ENCODE measurements at regions not wholly inside any gene's neighbourhood (a gene's known extent, or its start where the extent isn't known, plus 50 kb on each side); places are given as distances from the start of the nearest gene placed in this dataset.

DNA sequence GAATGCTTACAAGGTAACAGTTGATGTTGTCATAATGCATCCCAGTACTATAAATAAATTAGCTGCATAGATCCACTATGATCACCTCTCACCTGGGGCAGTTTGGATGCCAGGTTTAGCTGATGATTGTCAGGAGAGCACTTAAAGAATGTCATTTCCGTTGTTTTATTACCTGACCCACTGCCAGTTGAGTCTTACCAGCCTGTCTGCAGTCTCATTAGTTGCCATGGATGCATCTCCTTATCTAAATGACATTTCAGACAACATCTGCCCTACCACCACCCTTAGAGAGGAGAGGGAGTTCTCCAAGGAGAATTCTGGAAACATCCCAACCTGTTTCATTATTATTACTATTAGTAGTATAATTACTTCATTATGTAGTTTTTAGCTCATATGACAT is 339.1 kb upstream of the API5 start:
- Histone ChIP-seq H3K27me3 (ENCODE audit: insufficient read depth, poor library complexity, severe bottlenecking) (no peaks in the 10 kb centered on the region), H3K36me3 (ENCODE audit: low read depth) (no peaks in the 10 kb centered on the region), H3K9me3 (ENCODE audit: severe bottlenecking) (no peaks in the 10 kb centered on the region), H3K27ac (ENCODE audit: poor library complexity, severe bottlenecking) (no peak overlapping the region), H3K4me1 (ENCODE audit: insufficient read depth, poor library complexity, severe bottlenecking) (no peaks in the 10 kb centered on the region), H3K4me3 (ENCODE audit: severe bottlenecking) (no peak overlapping the region)
- TF ChIP-seq, protein P1, sequence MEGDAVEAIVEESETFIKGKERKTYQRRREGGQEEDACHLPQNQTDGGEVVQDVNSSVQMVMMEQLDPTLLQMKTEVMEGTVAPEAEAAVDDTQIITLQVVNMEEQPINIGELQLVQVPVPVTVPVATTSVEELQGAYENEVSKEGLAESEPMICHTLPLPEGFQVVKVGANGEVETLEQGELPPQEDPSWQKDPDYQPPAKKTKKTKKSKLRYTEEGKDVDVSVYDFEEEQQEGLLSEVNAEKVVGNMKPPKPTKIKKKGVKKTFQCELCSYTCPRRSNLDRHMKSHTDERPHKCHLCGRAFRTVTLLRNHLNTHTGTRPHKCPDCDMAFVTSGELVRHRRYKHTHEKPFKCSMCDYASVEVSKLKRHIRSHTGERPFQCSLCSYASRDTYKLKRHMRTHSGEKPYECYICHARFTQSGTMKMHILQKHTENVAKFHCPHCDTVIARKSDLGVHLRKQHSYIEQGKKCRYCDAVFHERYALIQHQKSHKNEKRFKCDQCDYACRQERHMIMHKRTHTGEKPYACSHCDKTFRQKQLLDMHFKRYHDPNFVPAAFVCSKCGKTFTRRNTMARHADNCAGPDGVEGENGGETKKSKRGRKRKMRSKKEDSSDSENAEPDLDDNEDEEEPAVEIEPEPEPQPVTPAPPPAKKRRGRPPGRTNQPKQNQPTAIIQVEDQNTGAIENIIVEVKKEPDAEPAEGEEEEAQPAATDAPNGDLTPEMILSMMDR (IDR thresholded peaks at IDR 0.05; ENCODE audit: poor library complexity, severe bottlenecking) = no peak
- ATAC-seq (ENCODE audit: low read depth) (no peak), DNase-seq (ENCODE audit: low spot score) (no peak)

DNA sequence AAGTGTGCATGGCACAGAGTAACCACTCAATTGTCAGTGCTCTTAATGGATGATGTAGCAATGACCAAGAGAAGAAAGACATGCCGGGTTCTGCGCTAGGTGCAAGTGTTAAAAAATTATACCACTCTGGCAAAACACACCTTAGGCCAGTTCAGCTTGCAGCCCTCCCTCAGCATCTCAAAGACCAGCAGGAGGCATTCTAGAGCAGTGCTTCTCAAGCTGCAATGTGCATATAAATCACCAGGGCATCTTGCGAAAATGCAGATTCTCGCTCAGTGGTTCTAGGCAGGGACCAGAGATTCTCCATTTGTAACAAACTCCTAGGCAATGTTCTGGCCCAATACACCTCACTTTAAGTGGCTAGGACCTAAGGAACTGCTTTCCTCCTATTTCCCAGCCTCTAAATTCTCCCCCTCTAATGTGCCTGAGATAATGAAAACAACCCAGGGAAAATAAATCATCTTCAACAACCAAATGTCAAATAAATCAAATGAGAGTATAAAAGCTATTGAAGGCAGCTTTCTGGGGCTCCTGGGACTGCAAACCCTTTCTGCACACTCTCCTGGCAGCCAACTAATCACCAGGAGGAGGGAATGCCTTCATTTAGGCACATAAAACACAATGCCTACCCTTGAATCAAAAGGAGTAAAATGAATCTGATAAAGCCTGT is 337.2 kb upstream of the API5 start:
- Histone ChIP-seq H3K4me1 (ENCODE audit: insufficient read depth, poor library complexity, severe bottlenecking) (no peaks in the 10 kb centered on the region), H3K9me3 (ENCODE audit: severe bottlenecking) (no peaks in the 10 kb centered on the region), H3K36me3 (ENCODE audit: low read depth) (no peaks in the 10 kb centered on the region), H3K4me3 (ENCODE audit: severe bottlenecking) (no peak overlapping the region), H3K27me3 (ENCODE audit: insufficient read depth, poor library complexity, severe bottlenecking) (no peaks in the 10 kb centered on the region), H3K27ac (ENCODE audit: poor library complexity, severe bottlenecking) (no peak overlapping the region)
- DNase-seq (ENCODE audit: low spot score) (no peak), ATAC-seq (ENCODE audit: low read depth) (no peak)
- TF ChIP-seq, protein P1 (IDR thresholded peaks at IDR 0.05; ENCODE audit: poor library complexity, severe bottlenecking) = no peak

DNA sequence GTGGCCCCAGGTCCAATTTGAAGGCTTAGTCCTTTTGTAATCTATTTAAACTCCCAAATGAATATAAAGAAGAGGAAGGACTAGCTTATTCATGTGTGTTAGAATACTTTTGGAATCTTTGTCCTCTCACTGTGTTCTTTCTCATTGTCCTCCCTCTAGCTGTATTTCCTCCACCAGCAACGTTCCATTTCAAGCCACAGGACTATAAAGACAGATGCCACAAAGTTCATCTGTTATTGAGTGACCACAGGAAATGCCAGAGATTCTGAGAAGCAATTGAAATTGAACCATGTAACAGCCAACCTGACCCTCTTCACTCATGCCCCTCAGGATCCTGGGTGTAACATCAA is 336.6 kb upstream of the API5 start:
- ATAC-seq (ENCODE audit: low read depth) (no peak), DNase-seq (ENCODE audit: low spot score) (no peak)
- H3K9me3 ChIP-seq (ENCODE audit: severe bottlenecking) = no peaks in the 10 kb centered on the region
- H3K27ac ChIP-seq (ENCODE audit: poor library complexity, severe bottlenecking) = no peak overlapping the region
- TF ChIP-seq, protein P1 (IDR thresholded peaks at IDR 0.05; ENCODE audit: poor library complexity, severe bottlenecking) = no peak
- no peak overlapping the region for H3K4me3 ChIP-seq (ENCODE audit: severe bottlenecking)
- H3K36me3 ChIP-seq (ENCODE audit: low read depth) = no peaks in the 10 kb centered on the region
- no peaks in the 10 kb centered on the region for H3K4me1 ChIP-seq (ENCODE audit: insufficient read depth, poor library complexity, severe bottlenecking)
- H3K27me3 ChIP-seq (ENCODE audit: insufficient read depth, poor library complexity, severe bottlenecking) = no peaks in the 10 kb centered on the region

DNA sequence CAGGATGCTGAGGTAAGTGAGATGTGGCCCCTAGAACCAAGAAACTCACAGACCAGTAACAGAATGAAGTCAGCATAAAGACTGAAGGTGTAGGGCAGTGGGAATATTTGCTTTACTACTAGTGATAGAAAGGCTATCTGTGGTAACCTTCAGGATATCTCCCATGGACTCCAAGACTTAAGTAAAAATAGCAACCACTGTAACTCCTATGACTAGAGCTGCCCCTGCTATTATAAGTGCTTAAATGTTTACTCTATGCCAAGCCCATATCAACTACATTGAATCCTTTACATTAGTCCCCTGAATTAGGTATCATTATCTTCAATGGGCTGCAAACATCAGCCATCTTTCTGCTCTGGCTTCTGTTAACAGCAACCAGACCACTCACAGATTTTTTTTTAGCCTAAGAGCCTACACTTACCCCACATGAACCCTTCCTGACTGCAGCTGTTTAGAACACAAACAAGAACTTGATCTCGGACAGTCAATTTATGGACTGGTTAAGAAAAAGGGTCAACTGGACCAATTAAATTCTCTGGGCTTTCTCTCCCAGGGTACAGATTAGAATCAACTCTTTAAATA is 335.1 kb upstream of the API5 start:
- no peaks in the 10 kb centered on the region for H3K36me3 ChIP-seq (ENCODE audit: low read depth)
- no peaks in the 10 kb centered on the region for H3K27me3 ChIP-seq (ENCODE audit: insufficient read depth, poor library complexity, severe bottlenecking)
- TF ChIP-seq, protein P1 (IDR thresholded peaks at IDR 0.05; ENCODE audit: poor library complexity, severe bottlenecking) = no peak
- ATAC-seq (ENCODE audit: low read depth) = no peak
- H3K27ac ChIP-seq (ENCODE audit: poor library complexity, severe bottlenecking) = no peak overlapping the region
- DNase-seq (ENCODE audit: low spot score) = no peak
- no peak overlapping the region for H3K4me3 ChIP-seq (ENCODE audit: severe bottlenecking)
- H3K4me1 ChIP-seq (ENCODE audit: insufficient read depth, poor library complexity, severe bottlenecking) = no peaks in the 10 kb centered on the region
- H3K9me3 ChIP-seq (ENCODE audit: severe bottlenecking) = no peaks in the 10 kb centered on the region

DNA sequence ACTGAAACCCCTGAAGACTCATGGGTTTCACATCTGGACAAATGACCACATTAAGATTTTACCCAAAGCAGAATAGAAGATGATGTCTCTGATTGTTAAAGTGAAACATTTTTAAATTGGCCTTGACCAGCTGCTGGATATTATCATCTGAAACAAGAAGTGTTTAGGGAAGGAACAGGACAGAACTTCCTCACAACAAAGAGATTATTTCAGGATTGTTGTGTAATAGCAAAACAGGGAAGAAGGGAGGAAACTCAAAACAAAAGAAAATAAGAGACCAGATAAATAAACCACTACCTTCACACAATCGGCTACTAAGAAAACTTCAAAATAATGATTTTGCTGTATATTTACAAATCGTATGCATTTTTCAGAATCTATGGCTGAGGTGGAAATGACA is 319.2 kb upstream of the API5 start:
- DNase-seq (ENCODE audit: low spot score) (no peak), ATAC-seq (ENCODE audit: low read depth) (no peak)
- no peak overlapping the region for H3K4me3 ChIP-seq (ENCODE audit: severe bottlenecking)
- no peaks in the 10 kb centered on the region for H3K9me3 ChIP-seq (ENCODE audit: severe bottlenecking)
- H3K4me1 ChIP-seq (ENCODE audit: insufficient read depth, poor library complexity, severe bottlenecking) = no peaks in the 10 kb centered on the region
- no peaks in the 10 kb centered on the region for H3K36me3 ChIP-seq (ENCODE audit: low read depth)
- H3K27ac ChIP-seq (ENCODE audit: poor library complexity, severe bottlenecking) = no peak overlapping the region
- TF ChIP-seq, protein P1 (IDR thresholded peaks at IDR 0.05; ENCODE audit: poor library complexity, severe bottlenecking) = no peak
- H3K27me3 ChIP-seq (ENCODE audit: insufficient read depth, poor library complexity, severe bottlenecking) = no peaks in the 10 kb centered on the region
